Epithelial cell of prostate (primary cell): ENCODE measurements at regions not wholly inside any gene's neighbourhood (a gene's known extent, or its start where the extent isn't known, plus 50 kb on each side); places are given as distances from the start of the nearest gene placed in this dataset.
A peak's percentile ranks its signal among the peaks of the same experiment; 100 is the strongest.

ENCODE experiments used
- DNase-seq: peaks from one replicate; pipeline ENCODE4 v3.0.0-alpha.2; 2011; ENCODE audit warnings: low read depth, low spot score
- H3K27ac ChIP-seq: fragments of 450-650 bp; 2 replicates; pipeline ENCODE4 v1.5.1; 2017; ENCODE audit warnings: mild to moderate bottlenecking

DNA sequence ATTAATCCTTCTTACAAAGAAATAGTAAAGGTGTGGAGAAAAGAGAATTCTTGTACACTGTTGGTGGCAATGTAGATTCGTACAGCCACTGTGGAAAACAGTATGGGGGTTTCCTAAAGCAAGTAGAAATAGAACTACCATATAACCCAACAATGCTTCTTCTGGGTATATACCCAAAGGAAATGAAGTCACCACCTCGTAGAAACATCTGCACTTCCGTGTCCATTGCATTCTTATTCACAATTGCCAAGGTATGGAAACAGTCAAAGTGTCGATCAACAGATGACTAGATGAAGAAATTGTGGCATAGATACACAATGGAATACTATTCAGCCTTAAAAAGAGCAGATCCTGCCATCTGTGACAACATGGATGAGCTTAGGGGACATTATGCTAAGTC, 93.4 kb upstream of the TGIF1 start:
- no peak for DNase-seq

DNA sequence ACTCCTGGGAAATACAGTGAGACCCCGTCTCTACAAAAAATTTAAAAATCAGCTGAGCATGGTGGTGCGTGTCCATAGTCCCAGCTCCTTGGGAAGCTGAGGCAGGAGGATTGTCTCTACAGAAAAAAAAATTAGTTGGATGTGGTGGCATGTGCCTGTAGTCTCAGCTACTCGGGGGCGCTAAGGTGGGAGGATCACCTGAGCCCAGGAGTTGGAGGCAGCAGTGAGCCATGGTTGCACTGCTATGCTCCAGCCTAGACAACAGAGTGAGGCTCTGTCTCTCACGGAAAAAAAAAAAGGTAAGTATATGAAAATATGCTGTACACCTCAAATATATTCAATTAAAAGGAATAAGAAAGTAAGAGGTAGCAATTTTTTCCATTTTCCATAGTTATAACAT, 92.5 kb upstream of the TGIF1 start:
- no peak for DNase-seq
- no peak overlapping the region for H3K27ac ChIP-seq

More for the DNA sequence above, 93.4 kb upstream of the TGIF1 start:
- H3K27ac ChIP-seq, result no peak overlapping the region

DNA sequence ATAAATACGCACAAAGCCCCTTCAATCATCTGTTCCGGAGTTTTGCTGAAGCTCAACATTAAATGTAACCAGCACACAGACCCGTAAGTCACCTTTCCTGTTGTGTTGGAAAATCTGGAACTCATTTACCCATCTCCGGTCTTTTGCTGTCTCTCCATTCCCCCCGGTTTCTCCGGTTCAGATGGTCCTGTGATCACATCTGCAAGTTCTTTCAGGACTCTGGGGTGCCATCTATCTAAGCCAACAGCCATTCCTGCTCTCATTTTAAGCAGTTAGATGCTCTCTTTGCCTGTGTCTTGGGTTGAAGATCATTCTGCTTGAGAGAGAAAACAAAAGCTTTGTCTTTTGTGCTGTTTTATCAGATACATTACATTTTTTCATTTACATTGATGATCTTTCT, 91.7 kb upstream of the TGIF1 start:
- H3K27ac ChIP-seq, result no peak overlapping the region
- no peak for DNase-seq

DNA sequence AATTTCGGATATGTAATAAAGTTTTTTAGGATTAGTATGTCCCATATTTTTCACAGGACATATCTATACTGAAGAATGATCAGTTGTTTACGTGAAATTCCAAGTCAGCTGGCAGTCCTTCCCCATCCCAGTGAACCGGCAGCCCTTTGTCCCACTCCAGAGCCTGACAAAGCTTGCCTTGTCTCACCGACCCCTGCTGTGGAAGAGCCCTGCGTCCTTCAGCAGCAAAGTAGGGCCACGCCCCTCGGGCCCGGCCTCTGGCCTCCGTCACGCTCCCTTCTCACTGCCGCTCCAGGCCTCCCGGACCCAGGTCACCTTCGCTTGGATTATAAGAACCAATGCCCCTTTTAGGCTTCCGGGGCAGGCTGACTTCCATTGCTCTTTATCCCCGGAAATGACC, 89.8 kb upstream of the TGIF1 start:
- no peak for DNase-seq
- no peak overlapping the region for H3K27ac ChIP-seq

DNA sequence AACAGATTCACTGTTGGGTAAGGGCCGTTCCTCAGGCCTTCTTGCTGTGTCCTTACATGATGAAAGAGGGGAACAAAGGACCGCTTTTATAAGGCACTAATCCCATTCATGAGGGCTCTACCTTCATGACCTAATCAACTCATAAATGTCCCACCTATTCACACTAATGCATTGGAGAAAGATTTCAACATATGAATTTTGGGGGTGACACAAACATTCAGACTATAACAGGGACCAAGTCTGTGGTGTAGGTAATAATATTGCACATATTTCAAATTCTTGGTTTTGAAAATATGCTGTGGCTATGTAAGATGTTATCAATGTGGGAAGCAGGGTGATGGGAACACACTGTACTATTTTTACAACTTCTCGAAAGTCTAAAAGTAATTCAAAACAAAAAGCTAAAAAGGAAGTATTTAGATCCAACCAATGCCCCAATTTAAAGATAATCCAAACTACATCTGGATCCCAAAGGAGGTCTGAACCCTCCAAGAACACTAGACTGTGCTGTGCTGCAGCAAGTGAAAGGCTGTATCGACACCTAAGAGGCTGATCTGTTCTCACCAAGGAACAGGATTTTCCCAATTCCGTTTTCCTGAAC, 82.4 kb upstream of the TGIF1 start:
- no peak for DNase-seq
- peak overlapping the region; percentile 61 for H3K27ac ChIP-seq

DNA sequence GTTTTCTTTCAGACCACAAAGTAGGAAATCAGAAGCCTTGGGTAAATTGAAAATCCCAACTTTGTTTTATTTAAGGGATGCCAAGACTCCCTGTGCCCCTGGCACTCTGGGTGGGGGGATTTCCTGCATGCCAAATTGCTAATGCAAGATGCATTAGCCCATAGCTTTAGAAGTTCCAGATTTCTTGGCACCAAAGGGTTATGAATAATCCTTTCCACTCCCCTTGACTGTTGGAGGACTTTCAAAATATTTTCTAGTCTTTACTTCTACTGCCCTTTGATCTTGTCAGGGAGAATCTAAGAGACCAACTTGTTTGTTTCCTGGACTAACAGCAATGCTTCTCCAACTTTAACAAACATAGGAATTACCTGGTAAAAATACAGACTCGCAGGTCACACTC, 81.8 kb upstream of the TGIF1 start:
- peak overlapping the region; percentile 61 for H3K27ac ChIP-seq

DNA sequence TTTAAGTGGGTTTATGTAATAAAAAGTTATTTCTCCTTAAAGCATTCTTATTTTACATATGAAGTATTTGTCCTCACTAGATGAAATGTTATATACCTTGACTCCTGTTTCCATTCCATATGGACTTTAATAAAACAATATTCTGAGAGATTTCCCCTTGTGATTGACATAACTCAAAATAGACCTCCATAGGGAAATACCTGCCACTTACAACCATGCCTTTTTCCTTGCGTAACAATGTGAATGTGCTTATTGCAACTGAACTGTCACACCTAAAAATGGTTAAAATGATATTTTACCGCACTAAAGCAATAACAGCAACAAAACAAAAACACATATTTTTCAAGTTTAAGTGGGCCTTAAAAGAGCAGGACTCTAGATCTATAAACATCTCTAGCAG, 70.3 kb upstream of the TGIF1 start:
- H3K27ac ChIP-seq, result no peak overlapping the region
- no peak for DNase-seq

More for the DNA sequence above, 81.8 kb upstream of the TGIF1 start:
- no peak for DNase-seq

DNA sequence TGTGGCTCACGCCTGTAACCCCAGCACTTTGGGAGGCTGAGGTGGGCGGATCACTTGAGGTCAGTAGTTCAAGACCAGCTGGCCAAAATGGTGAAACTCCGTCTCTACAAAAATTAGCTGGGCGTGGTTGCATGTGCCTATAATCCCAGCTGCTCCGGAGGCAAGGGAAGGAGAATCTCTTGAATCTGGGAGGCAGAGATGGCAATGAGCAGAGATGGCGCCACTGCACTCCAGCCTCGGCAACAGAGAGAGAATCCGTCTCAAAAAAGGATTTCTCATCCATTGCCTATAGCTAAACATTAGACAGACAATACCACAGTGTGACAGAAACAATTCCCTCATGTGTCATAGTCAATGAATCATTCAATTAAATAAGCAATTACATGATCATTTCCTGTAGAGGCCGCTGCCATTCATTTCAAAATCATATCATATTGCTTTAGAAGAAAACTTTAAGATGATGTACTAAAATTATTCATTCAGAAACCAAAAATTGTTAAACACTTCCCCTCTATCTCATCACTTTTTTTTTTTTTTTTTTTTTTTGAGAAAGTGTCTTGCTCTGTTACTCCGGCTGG, 69.5 kb upstream of the TGIF1 start:
- peak; percentile 41 for DNase-seq
- peak overlapping the region; percentile 47 for H3K27ac ChIP-seq

DNA sequence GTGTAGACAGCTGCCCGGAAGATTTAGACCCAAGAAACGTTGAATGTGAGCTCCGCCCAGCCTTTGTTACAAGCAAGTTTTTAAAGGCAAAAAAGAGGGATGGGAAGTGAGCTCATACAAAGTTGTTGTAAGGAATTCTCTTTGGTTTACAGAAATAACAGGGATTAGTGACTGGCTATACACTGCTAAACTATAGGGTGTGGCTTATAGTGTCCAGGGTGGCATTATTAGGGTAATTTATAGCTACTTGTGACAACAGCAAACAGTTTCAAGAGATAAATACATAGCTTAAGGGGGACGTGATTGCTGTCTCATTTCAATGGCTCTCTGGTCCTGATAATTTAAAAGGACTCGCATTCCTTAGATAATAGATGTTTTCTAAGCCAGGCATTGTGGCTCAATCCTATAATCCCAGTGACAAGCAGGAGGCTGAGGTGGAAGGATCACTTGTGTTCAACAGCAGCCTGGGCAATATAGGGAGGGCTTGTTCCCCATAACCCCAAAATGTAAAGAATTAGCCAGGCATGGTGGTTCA, 66.5 kb upstream of the TGIF1 start:
- no peak for DNase-seq
- H3K27ac ChIP-seq, result no peak overlapping the region

DNA sequence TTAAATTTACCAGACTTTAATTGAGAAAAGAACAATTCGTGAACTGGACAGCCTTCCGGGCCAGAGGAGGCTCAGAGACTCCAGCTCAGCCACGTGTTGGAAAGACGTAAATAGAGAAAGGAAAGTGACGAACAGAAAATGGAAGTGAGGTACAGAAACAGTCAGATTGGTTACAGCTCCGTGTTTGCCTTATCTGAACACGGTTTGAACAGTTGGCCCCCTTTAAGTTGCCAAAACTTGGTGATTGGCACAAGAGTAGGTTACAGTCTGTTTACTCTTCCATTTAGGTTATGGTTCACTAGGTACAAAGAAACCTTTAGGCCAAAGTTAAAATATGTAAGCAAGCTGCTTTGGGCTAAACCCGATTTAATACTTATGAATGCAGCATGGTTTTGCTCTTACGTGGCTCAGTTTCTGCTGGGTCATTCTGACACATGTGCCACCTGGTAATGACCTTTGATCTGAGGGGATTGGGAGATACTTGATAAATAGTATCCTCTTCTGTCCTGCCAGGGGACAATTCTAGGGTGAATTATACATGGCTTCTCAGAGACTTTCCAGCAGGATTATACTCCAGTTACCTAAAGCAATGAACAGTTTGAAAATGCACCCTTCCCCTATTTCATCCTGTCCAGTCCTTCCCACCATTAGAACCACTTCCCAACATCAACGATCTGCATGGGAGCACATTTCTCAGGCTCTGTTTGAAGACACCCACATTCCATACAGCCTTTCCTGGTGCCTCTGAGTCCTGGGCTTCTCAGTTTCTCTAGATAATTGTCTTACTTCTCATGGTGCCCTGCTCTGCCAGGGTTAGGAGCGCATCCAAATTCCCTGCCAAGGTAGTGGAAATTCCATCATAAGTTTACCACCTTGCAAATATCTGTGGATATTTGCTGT, 65.1 kb upstream of the TGIF1 start:
- DNase-seq, result no peak
- H3K27ac ChIP-seq, result no peak overlapping the region

DNA sequence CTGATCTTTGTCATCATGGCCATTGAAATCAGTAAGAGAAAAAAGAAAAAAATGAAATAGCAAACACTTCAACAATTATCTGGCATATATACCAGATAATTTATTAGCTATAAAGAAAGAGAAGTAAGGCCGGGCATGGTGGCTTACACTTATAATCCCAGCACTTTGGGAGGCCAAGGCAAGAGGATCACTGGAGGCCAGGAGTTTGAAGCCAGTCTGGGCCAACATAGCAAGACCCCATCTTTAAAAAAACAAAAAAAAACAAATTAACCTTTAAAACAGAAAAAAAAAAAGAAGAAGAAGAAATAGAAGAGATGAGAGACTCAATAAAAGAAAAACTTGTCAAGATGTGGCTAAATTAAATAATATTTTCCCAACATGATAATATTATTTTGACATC, 61.6 kb upstream of the TGIF1 start:
- DNase-seq, result no peak
- H3K27ac ChIP-seq, result no peak overlapping the region

DNA sequence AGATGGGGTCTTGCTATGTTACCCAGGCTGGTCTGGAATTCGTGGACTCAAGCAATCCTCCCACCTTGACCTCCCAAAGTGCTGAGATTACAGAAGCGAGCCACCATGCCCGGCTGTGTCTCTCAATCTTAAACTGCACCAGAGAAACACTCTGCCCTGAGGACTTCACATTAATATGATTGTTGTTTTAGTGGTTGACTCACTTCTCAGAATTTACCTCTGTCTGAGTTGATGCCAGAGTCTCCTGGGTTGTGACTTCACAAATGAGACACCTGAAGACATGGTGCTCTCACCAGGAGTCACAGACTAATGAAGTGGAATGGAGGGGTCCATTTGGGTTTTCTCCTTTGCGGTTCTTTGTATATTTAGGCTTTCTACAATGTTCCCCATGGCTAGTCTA, 61.0 kb upstream of the TGIF1 start:
- peak; percentile 43 for DNase-seq
- H3K27ac ChIP-seq, result peak overlapping the region; percentile 12

DNA sequence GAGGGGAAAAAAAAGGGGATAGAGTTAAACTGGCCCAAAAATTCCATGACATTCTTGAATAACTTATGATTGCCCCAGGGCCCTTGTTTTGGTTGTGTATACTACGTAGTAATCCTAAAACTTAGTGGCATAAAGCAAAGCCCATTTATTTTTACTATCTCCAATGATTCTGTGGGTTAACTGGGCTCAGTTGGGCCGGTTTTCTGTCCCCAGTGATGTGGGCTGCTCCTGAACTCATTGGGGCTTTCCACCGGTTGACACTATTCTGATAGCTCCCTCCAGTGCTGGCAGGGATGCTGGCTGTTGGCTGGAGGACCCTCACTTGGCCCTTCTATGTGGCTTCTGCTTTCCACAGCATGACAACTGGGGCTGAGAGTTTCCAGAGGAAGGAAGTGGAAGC, 60.0 kb upstream of the TGIF1 start:
- no peak for DNase-seq
- H3K27ac ChIP-seq, result no peak overlapping the region

DNA sequence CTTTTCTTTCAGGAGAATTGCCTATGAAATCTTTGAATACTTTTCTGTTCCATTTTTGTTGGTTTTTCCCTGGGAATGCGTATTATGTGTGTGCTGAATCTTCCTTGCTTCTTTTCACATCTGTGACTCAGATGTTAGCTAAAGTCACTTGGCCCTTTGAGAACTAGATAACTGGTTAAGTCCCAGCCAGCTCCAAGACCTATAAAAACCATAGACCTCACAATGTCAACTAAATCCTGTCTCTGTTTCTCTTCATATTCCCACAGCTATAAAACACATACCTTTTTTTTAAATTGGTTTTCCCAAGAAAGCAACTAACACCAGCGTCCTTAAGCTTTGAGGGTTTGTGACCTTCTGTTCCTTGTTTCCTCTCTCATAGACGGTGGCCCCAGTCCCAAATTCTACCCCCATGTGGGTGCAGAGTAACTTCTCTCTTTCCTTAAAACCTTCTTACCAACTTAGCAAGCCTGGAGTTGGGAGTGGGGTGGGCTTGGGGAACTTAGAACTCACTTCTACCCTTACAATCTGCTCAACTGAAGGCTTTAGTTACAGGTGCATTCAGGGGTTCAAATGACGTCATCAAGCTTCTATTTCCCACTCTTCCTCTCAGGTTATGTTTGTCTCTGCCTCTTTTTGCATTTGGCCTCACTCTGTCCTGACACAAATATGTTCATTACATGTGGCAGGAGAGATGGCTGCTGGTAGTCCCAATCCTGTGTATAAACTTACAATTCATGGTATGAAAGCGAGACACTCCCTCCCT, 58.1 kb upstream of the TGIF1 start:
- DNase-seq, result no peak
- no peak overlapping the region for H3K27ac ChIP-seq

DNA sequence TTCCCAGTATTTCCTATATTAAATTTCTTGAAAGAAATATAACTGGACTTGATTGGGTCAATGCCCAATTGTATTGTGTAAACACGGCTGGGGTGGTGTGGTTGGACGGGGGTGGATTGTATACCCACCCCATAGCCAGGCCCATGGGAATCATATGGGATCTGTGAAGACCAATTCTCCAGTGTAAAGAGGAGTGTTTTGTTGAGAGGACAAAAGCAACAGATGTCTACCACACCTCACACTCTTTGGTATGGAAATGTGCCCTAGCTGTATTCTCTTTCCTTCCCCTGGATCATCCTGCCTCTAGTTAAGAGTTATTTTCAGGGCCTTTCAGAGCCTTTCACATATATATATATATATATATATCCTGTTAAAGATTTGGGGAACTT, 57.5 kb upstream of the TGIF1 start:
- DNase-seq, result no peak
- no peak overlapping the region for H3K27ac ChIP-seq

DNA sequence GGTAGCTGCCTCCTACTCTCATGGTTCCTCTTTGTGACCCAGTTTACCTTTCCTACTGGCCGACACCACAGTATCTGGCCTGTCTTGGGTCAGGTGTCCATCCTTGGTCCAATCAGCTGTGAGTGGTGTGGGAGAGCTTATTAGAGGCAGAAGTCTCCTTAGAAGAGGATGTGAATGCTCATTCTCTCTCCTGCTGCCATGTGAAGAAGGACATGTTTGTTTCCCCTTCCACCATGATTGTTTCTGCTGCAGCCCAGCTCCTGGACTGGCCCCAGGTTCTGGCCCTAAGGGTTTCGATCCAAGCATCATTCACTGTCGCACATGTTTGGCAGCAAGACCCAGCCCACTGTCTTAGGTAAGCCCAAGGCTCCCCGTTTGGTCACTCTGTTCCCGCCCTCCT, 55.3 kb upstream of the TGIF1 start:
- no peak for DNase-seq
- no peak overlapping the region for H3K27ac ChIP-seq

DNA sequence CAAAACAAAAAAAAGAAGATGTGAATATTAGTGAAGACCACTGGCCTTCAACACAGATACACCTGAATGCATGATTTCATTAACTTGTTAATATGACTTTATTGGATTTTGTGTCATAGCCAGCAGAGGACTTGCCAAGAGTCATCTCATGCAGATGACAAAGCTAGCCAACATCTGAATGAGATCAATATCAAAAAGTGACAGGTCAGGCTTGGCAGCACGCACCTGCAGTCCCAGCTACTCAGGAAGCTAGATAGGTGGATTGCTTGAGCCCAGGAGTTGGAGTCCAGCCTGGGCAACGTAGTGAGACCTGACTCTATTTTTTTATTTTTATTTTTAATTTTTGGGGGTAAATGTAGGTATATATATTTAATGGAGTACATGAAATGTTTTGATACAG, 54.5 kb upstream of the TGIF1 start:
- no peak for DNase-seq
- no peak overlapping the region for H3K27ac ChIP-seq

DNA sequence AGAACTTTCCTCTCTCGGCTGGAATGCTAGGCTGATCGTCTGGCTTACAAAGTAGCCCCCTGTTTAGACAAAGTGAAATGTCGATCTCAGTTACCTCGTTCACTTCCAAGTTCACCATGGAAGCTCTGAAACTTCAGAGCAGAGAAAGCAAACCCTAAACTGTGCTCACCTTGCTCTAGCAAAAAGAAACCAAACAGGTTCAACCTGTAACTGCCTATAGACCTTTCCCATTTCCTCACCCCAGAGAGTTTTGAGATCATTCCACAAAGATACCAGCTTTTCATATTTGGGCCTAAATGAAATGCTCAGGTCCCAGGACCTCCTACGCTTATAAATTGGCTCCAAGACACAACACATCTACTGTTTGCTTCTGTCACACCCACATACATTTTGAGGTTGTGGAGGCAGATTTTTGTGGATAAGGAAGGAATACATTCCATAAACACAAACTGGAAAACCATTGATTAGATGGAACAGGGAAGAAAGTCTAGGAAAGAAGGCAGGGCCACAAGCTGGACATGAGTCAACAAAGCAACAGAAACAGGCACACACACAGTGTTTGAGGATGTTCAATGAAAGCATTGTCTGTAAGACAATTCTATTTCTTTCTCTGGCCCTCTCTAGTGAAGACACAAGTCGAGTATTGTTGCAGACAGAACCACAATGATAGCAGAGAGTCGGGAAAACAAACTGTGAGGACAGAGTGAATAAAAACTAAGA, 52.8 kb upstream of the TGIF1 start:
- H3K27ac ChIP-seq, result peak overlapping the region; percentile 37
- DNase-seq, result no peak

DNA sequence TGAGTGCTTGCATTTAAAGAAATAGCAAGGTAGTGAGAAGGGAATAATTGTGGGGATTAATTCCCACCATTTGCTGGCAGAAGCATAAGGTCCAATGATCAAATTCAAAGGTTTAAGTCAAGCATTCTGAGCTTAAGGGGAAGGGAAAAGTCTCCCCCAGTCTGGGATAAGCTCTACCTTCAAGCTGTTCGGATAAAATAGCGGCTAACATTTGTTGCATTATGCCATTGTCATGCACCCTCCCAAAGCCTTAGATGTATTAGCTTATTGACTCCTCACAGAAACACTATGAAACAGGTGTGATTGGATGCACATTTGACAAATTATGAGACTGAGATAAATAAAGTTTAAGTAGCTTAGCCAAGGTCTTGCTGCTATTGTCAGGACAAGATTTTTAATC, 52.2 kb upstream of the TGIF1 start:
- H3K27ac ChIP-seq, result peak overlapping the region; percentile 37
- no peak for DNase-seq
